SU-DHL-6 (cell line): ENCODE measurements at regions not wholly inside any gene's neighbourhood (a gene's known extent, or its start where the extent isn't known, plus 50 kb on each side); places are given as distances from the start of the nearest gene placed in this dataset.

ENCODE experiments used
- H2AFZ ChIP-seq: fragments of 200-600 bp; sonication (generic); 2 replicates; pipeline ENCODE4 v1.6.1; 2014; ENCODE audit warnings: low read depth, mild to moderate bottlenecking, moderate library complexity, mixed read lengths, antibody characterized with exemption, low read length; ENCODE audit not compliant: severe bottlenecking
- H3F3A ChIP-seq: fragments of 200-600 bp; shearing (Covaris generic); 2 replicates; pipeline ENCODE4 v1.6.0; 2016; ENCODE audit warnings: antibody characterized with exemption, mild to moderate bottlenecking; ENCODE audit not compliant: insufficient read depth
- H3K27ac ChIP-seq: fragments of 200-600 bp; sonication (generic); 2 replicates; pipeline ENCODE4 v1.5.1; 2016; ENCODE audit warnings: low read depth, mild to moderate bottlenecking, low read length, moderate library complexity, mixed read lengths
- H3K27me3 ChIP-seq: fragments of 200-600 bp; sonication (generic), shearing (Covaris generic); 2 replicates; pipeline ENCODE4 v1.6.0; 2014; ENCODE audit warnings: mild to moderate bottlenecking, low read length
- H3K36me3 ChIP-seq: fragments of 200-600 bp; sonication (generic); 2 replicates; pipeline ENCODE4 v1.6.1; 2014; ENCODE audit warnings: mild to moderate bottlenecking, low read length, mixed read lengths
- H3K4me2 ChIP-seq: fragments of 300-600, 200-600 bp; shearing (Covaris generic), sonication (generic); 2 replicates; pipeline ENCODE4 v1.6.0; 2014; ENCODE audit warnings: low read length, low read depth, mild to moderate bottlenecking; ENCODE audit not compliant: poor library complexity, severe bottlenecking
- H3K4me3 ChIP-seq: fragments of 200-600 bp; sonication (generic); 2 replicates; pipeline ENCODE4 v1.5.1; 2014; ENCODE audit warnings: antibody characterized with exemption, low read length, mild to moderate bottlenecking, mixed read lengths; ENCODE audit not compliant: insufficient read depth, poor library complexity, severe bottlenecking
- H3K79me2 ChIP-seq: fragments of 200-600 bp; sonication (generic); 2 replicates; pipeline ENCODE4 v1.6.1; 2014; ENCODE audit warnings: mild to moderate bottlenecking, low read length, moderate library complexity; ENCODE audit not compliant: insufficient read depth
- H3K9ac ChIP-seq: fragments of 200-600 bp; sonication (generic); 2 replicates; pipeline ENCODE4 v1.7.0; 2014; ENCODE audit warnings: mild to moderate bottlenecking, low read length
- H3K9me2 ChIP-seq: fragments of 200-600 bp; sonication (generic); replicated peaks from 2 replicates; pipeline ENCODE4 v1.6.1; 2014; ENCODE audit warnings: low read length; ENCODE audit not compliant: insufficient read depth
- H3K9me3 ChIP-seq: fragments of 200-600 bp; sonication (generic); 2 replicates; pipeline ENCODE4 v1.6.1; 2014; ENCODE audit warnings: low read length, mixed read lengths; ENCODE audit not compliant: insufficient read depth
- H4K20me1 ChIP-seq: fragments of 200-600 bp; sonication (generic); 2 replicates; pipeline ENCODE4 v1.6.1; 2014; ENCODE audit warnings: low read depth, mild to moderate bottlenecking, antibody characterized with exemption, low read length, moderate library complexity, mixed read lengths
- EZH2phosphoT487 ChIP-seq: fragments of 200-600 bp; sonication (generic), shearing (Covaris generic); conservative IDR thresholded peaks from 2 replicates; pipeline ENCODE4 v1.6.1; 2018; ENCODE audit warnings: mild to moderate bottlenecking, antibody characterized with exemption, low read length, moderate library complexity, mixed read lengths
- TF ChIP-seq, protein P1 (sequence below): fragments of 200-600 bp; sonication (generic); IDR thresholded peaks from one replicate; pipeline ENCODE4 v1.5.1; 2017; ENCODE audit warnings: antibody characterized with exemption, mild to moderate bottlenecking, low read length, moderate library complexity; ENCODE audit not compliant: insufficient read depth, poor library complexity, severe bottlenecking

DNA sequence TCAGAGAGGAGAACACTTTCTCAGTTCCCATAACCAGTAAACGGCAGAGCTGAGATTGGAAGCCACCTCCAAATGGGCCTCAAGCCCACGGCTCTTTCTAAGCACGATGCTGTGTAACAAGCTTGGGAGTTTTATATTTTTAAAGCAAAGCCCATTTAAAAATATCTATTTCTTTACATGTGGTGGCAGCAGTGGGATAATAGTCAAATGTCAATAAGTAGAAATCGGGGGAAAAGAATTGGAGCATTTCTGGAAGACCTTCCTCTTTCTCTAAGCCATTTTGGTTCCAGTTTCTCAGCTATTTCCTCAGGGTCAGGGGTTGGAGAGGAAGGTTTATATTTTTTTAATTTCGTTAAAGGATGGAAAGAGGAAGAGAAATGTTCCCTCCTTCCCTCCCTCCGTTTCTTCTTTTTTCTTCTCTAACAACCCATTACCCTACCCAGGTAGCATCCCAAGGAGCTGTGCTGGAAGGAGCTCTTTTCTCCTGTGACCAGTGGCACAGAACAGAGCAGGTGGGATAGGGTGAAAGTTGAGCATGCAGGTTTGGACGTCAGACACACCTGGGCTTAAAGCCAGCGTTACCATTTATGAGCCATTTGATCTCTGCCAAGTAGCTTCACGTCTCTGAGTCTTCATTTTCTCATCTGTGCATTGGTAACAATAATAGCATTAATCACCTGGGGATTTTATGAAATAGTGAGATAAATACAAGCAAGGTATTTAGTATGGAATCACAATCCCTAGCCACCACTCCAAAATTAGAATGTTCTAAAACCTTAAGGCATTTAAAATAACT is 515.7 kb downstream of the RPS24 start:
- H3K4me2 ChIP-seq, result no peak overlapping the region
- no peaks in the 10 kb centered on the region for H4K20me1 ChIP-seq
- no peak overlapping the region for H3K4me3 ChIP-seq
- no peaks in the 10 kb centered on the region for H3K79me2 ChIP-seq
- no peaks in the 10 kb centered on the region for H3K9me3 ChIP-seq
- no peak overlapping the region for H2AFZ ChIP-seq
- no peaks in the 10 kb centered on the region for H3K36me3 ChIP-seq
- H3K27me3 ChIP-seq, result no peaks in the 10 kb centered on the region
- no peak for TF ChIP-seq EZH2phosphoT487
- TF ChIP-seq, protein P1, sequence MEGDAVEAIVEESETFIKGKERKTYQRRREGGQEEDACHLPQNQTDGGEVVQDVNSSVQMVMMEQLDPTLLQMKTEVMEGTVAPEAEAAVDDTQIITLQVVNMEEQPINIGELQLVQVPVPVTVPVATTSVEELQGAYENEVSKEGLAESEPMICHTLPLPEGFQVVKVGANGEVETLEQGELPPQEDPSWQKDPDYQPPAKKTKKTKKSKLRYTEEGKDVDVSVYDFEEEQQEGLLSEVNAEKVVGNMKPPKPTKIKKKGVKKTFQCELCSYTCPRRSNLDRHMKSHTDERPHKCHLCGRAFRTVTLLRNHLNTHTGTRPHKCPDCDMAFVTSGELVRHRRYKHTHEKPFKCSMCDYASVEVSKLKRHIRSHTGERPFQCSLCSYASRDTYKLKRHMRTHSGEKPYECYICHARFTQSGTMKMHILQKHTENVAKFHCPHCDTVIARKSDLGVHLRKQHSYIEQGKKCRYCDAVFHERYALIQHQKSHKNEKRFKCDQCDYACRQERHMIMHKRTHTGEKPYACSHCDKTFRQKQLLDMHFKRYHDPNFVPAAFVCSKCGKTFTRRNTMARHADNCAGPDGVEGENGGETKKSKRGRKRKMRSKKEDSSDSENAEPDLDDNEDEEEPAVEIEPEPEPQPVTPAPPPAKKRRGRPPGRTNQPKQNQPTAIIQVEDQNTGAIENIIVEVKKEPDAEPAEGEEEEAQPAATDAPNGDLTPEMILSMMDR, result no peak
- no peak overlapping the region for H3K27ac ChIP-seq
- H3K9me2 ChIP-seq, result no peaks in the 10 kb centered on the region
- H3F3A ChIP-seq, result no peaks in the 10 kb centered on the region
- no peak overlapping the region for H3K9ac ChIP-seq

DNA sequence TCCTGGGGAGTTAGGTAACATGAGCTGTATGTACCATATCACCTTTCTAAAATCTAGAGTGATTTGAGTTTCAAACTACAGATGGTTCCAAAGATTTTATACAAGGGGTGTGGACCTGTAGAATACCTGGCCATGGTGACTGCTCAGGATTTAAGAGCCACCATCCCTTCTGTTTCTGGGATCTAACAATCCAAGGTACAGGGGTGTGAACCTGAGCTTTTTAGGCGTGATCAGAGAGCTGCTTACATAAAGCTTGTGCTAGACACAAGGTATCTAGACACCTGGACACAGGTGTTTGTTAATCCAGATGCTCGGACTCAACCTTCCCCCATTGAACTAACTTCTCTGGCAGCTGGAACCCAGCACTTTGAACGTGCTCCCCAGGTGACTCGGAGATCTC is 516.4 kb downstream of the RPS24 start:
- no peak overlapping the region for H3K4me2 ChIP-seq
- H3K27me3 ChIP-seq, result no peaks in the 10 kb centered on the region
- H3K9me2 ChIP-seq, result no peaks in the 10 kb centered on the region
- no peak overlapping the region for H3K4me3 ChIP-seq
- no peak for TF ChIP-seq EZH2phosphoT487
- TF ChIP-seq, protein P1, result no peak
- no peaks in the 10 kb centered on the region for H4K20me1 ChIP-seq
- H3K36me3 ChIP-seq, result no peaks in the 10 kb centered on the region
- no peak overlapping the region for H3K9ac ChIP-seq
- no peaks in the 10 kb centered on the region for H3K9me3 ChIP-seq
- no peak overlapping the region for H3K27ac ChIP-seq
- no peak overlapping the region for H2AFZ ChIP-seq
- no peaks in the 10 kb centered on the region for H3K79me2 ChIP-seq
- no peaks in the 10 kb centered on the region for H3F3A ChIP-seq

DNA sequence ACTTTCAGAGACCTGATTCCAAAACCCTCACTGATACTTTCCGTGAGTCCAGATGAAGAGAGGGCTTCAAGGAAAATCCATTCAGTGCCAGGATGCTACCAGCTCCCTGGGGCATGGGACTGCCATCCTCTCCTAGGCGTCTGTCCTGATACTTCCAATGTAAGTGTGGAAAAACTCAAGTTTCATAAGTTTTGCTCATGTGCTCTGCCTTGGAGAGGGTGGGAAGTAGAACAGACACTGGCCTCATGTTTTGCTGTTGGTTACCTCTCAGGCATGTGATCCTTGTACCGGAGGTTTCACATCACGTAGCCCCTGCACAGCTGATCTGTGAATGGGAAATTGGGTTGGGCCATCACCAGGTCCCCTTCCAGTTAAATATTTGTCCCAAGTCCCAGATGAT is 517.1 kb downstream of the RPS24 start:
- Histone ChIP-seq H3F3A (no peaks in the 10 kb centered on the region), H2AFZ (no peak overlapping the region), H3K79me2 (no peaks in the 10 kb centered on the region), H3K4me2 (no peak overlapping the region), H3K27ac (no peak overlapping the region), H3K9ac (no peak overlapping the region), H3K27me3 (no peaks in the 10 kb centered on the region), H3K9me3 (no peaks in the 10 kb centered on the region), H3K4me3 (no peak overlapping the region), H3K9me2 (no peaks in the 10 kb centered on the region), H3K36me3 (no peaks in the 10 kb centered on the region), H4K20me1 (no peaks in the 10 kb centered on the region)
- TF ChIP-seq, protein P1, result no peak
- TF ChIP-seq EZH2phosphoT487, result no peak
